ENCODE measurements at regions not wholly inside any gene's neighbourhood (a gene's known extent, or its start where the extent isn't known, plus 50 kb on each side); places are given as distances from the start of the nearest gene placed in this dataset.
A peak's percentile ranks its signal among the peaks of the same experiment; 100 is the strongest.
"Not testable (repeated sequence)": the region's sequence is repeated elsewhere in the genome, so short reads cannot be mapped to it uniquely, and the experiment has no call there.

GRCh38 chr11:49499117-49499516 lies 290.7 kb upstream of the FOLH1 start:
- no peak for DNase-seq

- no peak for DNase-seq
Observed at GRCh38 chr11:49505231-49505630, 296.8 kb upstream of the FOLH1 start.

- peak; percentile 1 for DNase-seq
Observed at GRCh38 chr11:49526240-49526829, 317.9 kb upstream of the FOLH1 start.

GRCh38 chr11:49533204-49533603 lies 324.8 kb upstream of the FOLH1 start:
- DNase-seq = no peak

- not testable (repeated sequence) for DNase-seq
Observed at GRCh38 chr11:49538927-49539326, 330.5 kb upstream of the FOLH1 start.

- DNase-seq = not testable (repeated sequence)
Observed at GRCh38 chr11:49558261-49558847, 350.0 kb upstream of the FOLH1 start.

GRCh38 chr11:49560593-49560992 lies 352.2 kb upstream of the FOLH1 start:
- DNase-seq = not testable (repeated sequence)

- DNase-seq = not testable (repeated sequence)
Observed at GRCh38 chr11:49561240-49561880, 353.0 kb upstream of the FOLH1 start.

- DNase-seq = not testable (repeated sequence)
Observed at GRCh38 chr11:49562262-49562661, 353.9 kb upstream of the FOLH1 start.

GRCh38 chr11:49579492-49579891 lies 371.1 kb upstream of the FOLH1 start:
- not testable (repeated sequence) for DNase-seq

GRCh38 chr11:49585495-49585894 lies 366.7 kb upstream of the OR4C13 start:
- not testable (repeated sequence) for DNase-seq

- not testable (repeated sequence) for DNase-seq
Observed at GRCh38 chr11:49608892-49609291, 343.3 kb upstream of the OR4C13 start.

- DNase-seq = not testable (repeated sequence)
Observed at GRCh38 chr11:49623872-49624271, 328.3 kb upstream of the OR4C13 start.

- not testable (repeated sequence) for DNase-seq
Observed at GRCh38 chr11:49670705-49671104, 281.5 kb upstream of the OR4C13 start.

- not testable (repeated sequence) for DNase-seq
Observed at GRCh38 chr11:49702121-49702520, 250.1 kb upstream of the OR4C13 start.

GRCh38 chr11:49750447-49750846 lies 201.7 kb upstream of the OR4C13 start:
- not testable (repeated sequence) for DNase-seq

- not testable (repeated sequence) for DNase-seq
Observed at GRCh38 chr11:49750960-49751359, 201.2 kb upstream of the OR4C13 start.

- DNase-seq = not testable (repeated sequence)
Observed at GRCh38 chr11:49780791-49781190, 171.4 kb upstream of the OR4C13 start.

GRCh38 chr11:49782000-49782399 lies 170.2 kb upstream of the OR4C13 start:
- not testable (repeated sequence) for DNase-seq

- not testable (repeated sequence) for DNase-seq
Observed at GRCh38 chr11:49783841-49784240, 168.3 kb upstream of the OR4C13 start.

- not testable (repeated sequence) for DNase-seq
Observed at GRCh38 chr11:49789787-49790186, 162.4 kb upstream of the OR4C13 start.

- not testable (repeated sequence) for DNase-seq
Observed at GRCh38 chr11:49798206-49798837, 153.9 kb upstream of the OR4C13 start.

- not testable (repeated sequence) for DNase-seq
Observed at GRCh38 chr11:49817705-49818430, 134.3 kb upstream of the OR4C13 start.
